ENCODE measurements at regions not wholly inside any gene's neighbourhood (a gene's known extent, or its start where the extent isn't known, plus 50 kb on each side); places are given as distances from the start of the nearest gene placed in this dataset.

- Histone ChIP-seq H3K36me3 (ENCODE audit: insufficient read depth, low read length) (no peaks in the 10 kb centered on the region), H3K9me3 (ENCODE audit: low read length) (no peaks in the 10 kb centered on the region), H3F3A (ENCODE audit: insufficient read depth, low read length) (no peaks in the 10 kb centered on the region), H3K79me2 (ENCODE audit: insufficient read depth, low read length) (no peaks in the 10 kb centered on the region), H3K4me3 (ENCODE audit: low read depth, low read length, poor library complexity, severe bottlenecking) (no peak overlapping the region), H3K4me2 (ENCODE audit: low read length) (no peak overlapping the region), H3K27me3 (ENCODE audit: insufficient read depth, low read length) (no peaks in the 10 kb centered on the region; the same call in 1 of the 2 replicates), H3K4me1 (ENCODE audit: insufficient read depth, low read length, severe bottlenecking) (no peaks in the 10 kb centered on the region), H3K9me2 (ENCODE audit: low read depth, low read length) (no peaks in the 10 kb centered on the region), H4K20me1 (ENCODE audit: insufficient read depth, low read length) (no peaks in the 10 kb centered on the region), H3K9ac (ENCODE audit: low read length) (no peak overlapping the region), H2AFZ (ENCODE audit: low read length) (no peak overlapping the region), H3K27ac (ENCODE audit: low read depth, low read length, poor library complexity, severe bottlenecking) (no peak overlapping the region)
- TF ChIP-seq, protein P1, sequence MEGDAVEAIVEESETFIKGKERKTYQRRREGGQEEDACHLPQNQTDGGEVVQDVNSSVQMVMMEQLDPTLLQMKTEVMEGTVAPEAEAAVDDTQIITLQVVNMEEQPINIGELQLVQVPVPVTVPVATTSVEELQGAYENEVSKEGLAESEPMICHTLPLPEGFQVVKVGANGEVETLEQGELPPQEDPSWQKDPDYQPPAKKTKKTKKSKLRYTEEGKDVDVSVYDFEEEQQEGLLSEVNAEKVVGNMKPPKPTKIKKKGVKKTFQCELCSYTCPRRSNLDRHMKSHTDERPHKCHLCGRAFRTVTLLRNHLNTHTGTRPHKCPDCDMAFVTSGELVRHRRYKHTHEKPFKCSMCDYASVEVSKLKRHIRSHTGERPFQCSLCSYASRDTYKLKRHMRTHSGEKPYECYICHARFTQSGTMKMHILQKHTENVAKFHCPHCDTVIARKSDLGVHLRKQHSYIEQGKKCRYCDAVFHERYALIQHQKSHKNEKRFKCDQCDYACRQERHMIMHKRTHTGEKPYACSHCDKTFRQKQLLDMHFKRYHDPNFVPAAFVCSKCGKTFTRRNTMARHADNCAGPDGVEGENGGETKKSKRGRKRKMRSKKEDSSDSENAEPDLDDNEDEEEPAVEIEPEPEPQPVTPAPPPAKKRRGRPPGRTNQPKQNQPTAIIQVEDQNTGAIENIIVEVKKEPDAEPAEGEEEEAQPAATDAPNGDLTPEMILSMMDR (IDR thresholded peaks at IDR 0.05; ENCODE audit: low read length) = no peak
- TF ChIP-seq EZH2 (IDR thresholded peaks at IDR 0.05; ENCODE audit: borderline replicate concordance, low read length) = no peak
These were observed 227.6 kb downstream of the ANKRD60 start for GRCh38 chr20:58000861-58001260.

- no peaks in the 10 kb centered on the region for H3K36me3 ChIP-seq (ENCODE audit: insufficient read depth, low read length)
- no peak overlapping the region for H3K9ac ChIP-seq (ENCODE audit: low read length)
- H3K4me1 ChIP-seq (ENCODE audit: insufficient read depth, low read length, severe bottlenecking) = no peaks in the 10 kb centered on the region
- no peaks in the 10 kb centered on the region; the same call in 1 of the 2 replicates for H3K27me3 ChIP-seq (ENCODE audit: insufficient read depth, low read length)
- no peak overlapping the region for H3K27ac ChIP-seq (ENCODE audit: low read depth, low read length, poor library complexity, severe bottlenecking)
- no peaks in the 10 kb centered on the region for H3K9me3 ChIP-seq (ENCODE audit: low read length)
- H3K4me3 ChIP-seq (ENCODE audit: low read depth, low read length, poor library complexity, severe bottlenecking) = no peak overlapping the region
- H2AFZ ChIP-seq (ENCODE audit: low read length) = no peak overlapping the region
- no peaks in the 10 kb centered on the region for H3F3A ChIP-seq (ENCODE audit: insufficient read depth, low read length)
- H4K20me1 ChIP-seq (ENCODE audit: insufficient read depth, low read length) = no peaks in the 10 kb centered on the region
- TF ChIP-seq EZH2 (IDR thresholded peaks at IDR 0.05; ENCODE audit: borderline replicate concordance, low read length) = no peak
- TF ChIP-seq, protein P1 (IDR thresholded peaks at IDR 0.05; ENCODE audit: low read length) = no peak
- H3K79me2 ChIP-seq (ENCODE audit: insufficient read depth, low read length) = no peaks in the 10 kb centered on the region
- H3K9me2 ChIP-seq (ENCODE audit: low read depth, low read length) = no peaks in the 10 kb centered on the region
- H3K4me2 ChIP-seq (ENCODE audit: low read length) = no peak overlapping the region
These were observed 228.9 kb downstream of the ANKRD60 start for GRCh38 chr20:57999465-58000111.

GRCh38 chr20:57998981-57999464 lies 229.4 kb downstream of the ANKRD60 start:
- no peak overlapping the region for H3K9ac ChIP-seq (ENCODE audit: low read length)
- H3F3A ChIP-seq (ENCODE audit: insufficient read depth, low read length) = no peaks in the 10 kb centered on the region
- H3K4me2 ChIP-seq (ENCODE audit: low read length) = no peak overlapping the region
- no peak overlapping the region for H3K4me3 ChIP-seq (ENCODE audit: low read depth, low read length, poor library complexity, severe bottlenecking)
- H3K4me1 ChIP-seq (ENCODE audit: insufficient read depth, low read length, severe bottlenecking) = no peaks in the 10 kb centered on the region
- H3K9me2 ChIP-seq (ENCODE audit: low read depth, low read length) = no peaks in the 10 kb centered on the region
- H2AFZ ChIP-seq (ENCODE audit: low read length) = no peak overlapping the region
- H3K27ac ChIP-seq (ENCODE audit: low read depth, low read length, poor library complexity, severe bottlenecking) = no peak overlapping the region
- no peaks in the 10 kb centered on the region for H3K9me3 ChIP-seq (ENCODE audit: low read length)
- no peaks in the 10 kb centered on the region for H3K36me3 ChIP-seq (ENCODE audit: insufficient read depth, low read length)
- no peaks in the 10 kb centered on the region for H3K79me2 ChIP-seq (ENCODE audit: insufficient read depth, low read length)
- no peak for TF ChIP-seq EZH2 (IDR thresholded peaks at IDR 0.05; ENCODE audit: borderline replicate concordance, low read length)
- TF ChIP-seq, protein P1 (IDR thresholded peaks at IDR 0.05; ENCODE audit: low read length) = no peak
- no peaks in the 10 kb centered on the region; the same call in 1 of the 2 replicates for H3K27me3 ChIP-seq (ENCODE audit: insufficient read depth, low read length)
- H4K20me1 ChIP-seq (ENCODE audit: insufficient read depth, low read length) = no peaks in the 10 kb centered on the region

Measured in OCI-LY1 (cell line).